ENCODE measurements at regions not wholly inside any gene's neighbourhood (a gene's known extent, or its start where the extent isn't known, plus 50 kb on each side); places are given as distances from the start of the nearest gene placed in this dataset.
"Not testable (repeated sequence)": the region's sequence is repeated elsewhere in the genome, so short reads cannot be mapped to it uniquely, and the experiment has no call there.

GRCh38 chr10:84755311-84755710 is 426.9 kb downstream of the CCSER2 start:
- TF ChIP-seq CTCF (IDR thresholded peaks at IDR 0.05; ENCODE audit: low read length, missing control alignments) = no peak
- H3K4me3 ChIP-seq (replicated peaks; ENCODE audit: low read depth, low read length) = no peak overlapping the region
- no peak for DNase-seq (ENCODE audit: low read depth)

- DNase-seq (ENCODE audit: low read depth); H3K4me3 ChIP-seq (replicated peaks; ENCODE audit: low read depth, low read length): not testable (repeated sequence)
These were observed 428.3 kb downstream of the CCSER2 start for GRCh38 chr10:84756653-84757052.

GRCh38 chr10:84761994-84762614 is 433.7 kb downstream of the CCSER2 start:
- H3K4me3 ChIP-seq (replicated peaks; ENCODE audit: low read depth, low read length); DNase-seq (ENCODE audit: low read depth): not testable (repeated sequence)

- H3K4me3 ChIP-seq (replicated peaks; ENCODE audit: low read depth, low read length) = no peak overlapping the region
- no peak for DNase-seq (ENCODE audit: low read depth)
- TF ChIP-seq CTCF (IDR thresholded peaks at IDR 0.05; ENCODE audit: low read length, missing control alignments) = no peak
These were observed 434.5 kb downstream of the CCSER2 start for GRCh38 chr10:84762754-84763394.

- DNase-seq (ENCODE audit: low read depth) = no peak
- no peak for TF ChIP-seq CTCF (IDR thresholded peaks at IDR 0.05; ENCODE audit: low read length, missing control alignments)
- no peak overlapping the region for H3K4me3 ChIP-seq (replicated peaks; ENCODE audit: low read depth, low read length)
These were observed 435.6 kb downstream of the CCSER2 start for GRCh38 chr10:84763965-84764364.

GRCh38 chr10:84765086-84765485 is 436.7 kb downstream of the CCSER2 start:
- DNase-seq (ENCODE audit: low read depth) = no peak
- no peak overlapping the region for H3K4me3 ChIP-seq (replicated peaks; ENCODE audit: low read depth, low read length)
- no peak for TF ChIP-seq CTCF (IDR thresholded peaks at IDR 0.05; ENCODE audit: low read length, missing control alignments)

GRCh38 chr10:84765656-84766055 is 437.3 kb downstream of the CCSER2 start:
- no peak for DNase-seq (ENCODE audit: low read depth)
- no peak overlapping the region for H3K4me3 ChIP-seq (replicated peaks; ENCODE audit: low read depth, low read length)
- TF ChIP-seq CTCF (IDR thresholded peaks at IDR 0.05; ENCODE audit: low read length, missing control alignments) = no peak

GRCh38 chr10:84766923-84767322 is 438.5 kb downstream of the CCSER2 start:
- DNase-seq (ENCODE audit: low read depth) = no peak
- H3K4me3 ChIP-seq (replicated peaks; ENCODE audit: low read depth, low read length) = no peak overlapping the region
- no peak for TF ChIP-seq CTCF (IDR thresholded peaks at IDR 0.05; ENCODE audit: low read length, missing control alignments)

Measured in fibroblast of pulmonary artery (primary cell).